ENCODE measurements at regions not wholly inside any gene's neighbourhood (a gene's known extent, or its start where the extent isn't known, plus 50 kb on each side); places are given as distances from the start of the nearest gene placed in this dataset.

DNA sequence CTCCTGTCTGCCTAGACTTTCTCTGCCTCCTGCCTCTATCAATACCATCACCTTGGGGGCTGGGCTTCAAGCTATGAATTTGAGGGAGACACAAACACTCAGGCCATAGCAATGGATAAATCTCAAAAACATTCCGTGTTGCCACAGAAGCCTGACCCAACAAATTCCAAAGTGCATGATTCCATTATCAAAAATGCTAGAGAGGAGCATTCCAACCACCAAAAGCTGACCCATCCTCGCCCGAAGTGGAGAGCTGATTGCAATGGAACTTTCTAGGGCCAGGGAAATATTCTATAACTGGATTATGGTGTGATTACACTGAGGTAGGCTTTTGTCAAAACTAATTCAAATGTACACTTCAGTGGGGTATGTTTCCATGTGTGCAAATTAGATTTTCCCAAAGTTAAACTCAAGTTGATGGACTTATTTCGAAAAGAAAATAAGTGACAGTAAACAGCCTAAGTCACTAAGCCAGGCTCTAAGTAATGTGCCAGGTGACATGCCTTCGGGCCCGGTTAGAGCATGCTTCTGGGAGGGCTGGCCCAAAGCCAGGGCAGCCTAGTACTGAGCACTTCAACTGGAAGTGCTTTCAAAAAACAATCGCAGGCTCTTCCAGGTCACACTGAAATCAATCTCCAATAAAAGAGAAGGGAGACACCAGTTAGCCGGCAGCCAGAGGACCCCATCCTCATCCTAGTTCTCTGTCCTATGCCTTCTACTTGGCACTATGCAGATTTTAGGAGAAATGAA, 142.3 kb downstream of the TBXT start:
- TF ChIP-seq, protein P1, sequence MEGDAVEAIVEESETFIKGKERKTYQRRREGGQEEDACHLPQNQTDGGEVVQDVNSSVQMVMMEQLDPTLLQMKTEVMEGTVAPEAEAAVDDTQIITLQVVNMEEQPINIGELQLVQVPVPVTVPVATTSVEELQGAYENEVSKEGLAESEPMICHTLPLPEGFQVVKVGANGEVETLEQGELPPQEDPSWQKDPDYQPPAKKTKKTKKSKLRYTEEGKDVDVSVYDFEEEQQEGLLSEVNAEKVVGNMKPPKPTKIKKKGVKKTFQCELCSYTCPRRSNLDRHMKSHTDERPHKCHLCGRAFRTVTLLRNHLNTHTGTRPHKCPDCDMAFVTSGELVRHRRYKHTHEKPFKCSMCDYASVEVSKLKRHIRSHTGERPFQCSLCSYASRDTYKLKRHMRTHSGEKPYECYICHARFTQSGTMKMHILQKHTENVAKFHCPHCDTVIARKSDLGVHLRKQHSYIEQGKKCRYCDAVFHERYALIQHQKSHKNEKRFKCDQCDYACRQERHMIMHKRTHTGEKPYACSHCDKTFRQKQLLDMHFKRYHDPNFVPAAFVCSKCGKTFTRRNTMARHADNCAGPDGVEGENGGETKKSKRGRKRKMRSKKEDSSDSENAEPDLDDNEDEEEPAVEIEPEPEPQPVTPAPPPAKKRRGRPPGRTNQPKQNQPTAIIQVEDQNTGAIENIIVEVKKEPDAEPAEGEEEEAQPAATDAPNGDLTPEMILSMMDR (IDR thresholded peaks at IDR 0.05; ENCODE audit: low read depth, low read length), result no peak
- DNase-seq (ENCODE audit: extremely low read depth, low read depth), result peak; percentile 73

DNA sequence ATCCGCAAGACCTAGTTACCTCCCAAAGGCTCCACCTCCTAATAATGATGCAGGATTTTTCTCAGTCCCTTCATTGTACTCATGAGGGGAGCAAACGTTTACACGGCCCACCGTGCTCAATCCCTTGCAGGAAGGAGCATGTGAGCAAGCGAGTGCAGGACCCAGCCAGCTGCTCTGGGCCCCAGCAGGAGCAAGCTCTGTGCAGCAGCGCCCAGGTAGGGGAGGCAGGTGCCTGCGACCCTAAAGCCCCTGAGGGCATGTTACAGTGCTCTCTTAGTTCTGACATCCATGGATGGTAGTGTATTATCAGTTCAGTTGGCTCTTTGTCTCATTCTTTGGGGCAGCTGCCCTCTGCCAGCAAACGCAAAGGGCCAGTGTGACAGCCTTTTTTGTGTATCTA, 143.4 kb downstream of the TBXT start:
- DNase-seq (ENCODE audit: extremely low read depth, low read depth), result no peak
- TF ChIP-seq, protein P1 (IDR thresholded peaks at IDR 0.05; ENCODE audit: low read depth, low read length), result no peak

DNA sequence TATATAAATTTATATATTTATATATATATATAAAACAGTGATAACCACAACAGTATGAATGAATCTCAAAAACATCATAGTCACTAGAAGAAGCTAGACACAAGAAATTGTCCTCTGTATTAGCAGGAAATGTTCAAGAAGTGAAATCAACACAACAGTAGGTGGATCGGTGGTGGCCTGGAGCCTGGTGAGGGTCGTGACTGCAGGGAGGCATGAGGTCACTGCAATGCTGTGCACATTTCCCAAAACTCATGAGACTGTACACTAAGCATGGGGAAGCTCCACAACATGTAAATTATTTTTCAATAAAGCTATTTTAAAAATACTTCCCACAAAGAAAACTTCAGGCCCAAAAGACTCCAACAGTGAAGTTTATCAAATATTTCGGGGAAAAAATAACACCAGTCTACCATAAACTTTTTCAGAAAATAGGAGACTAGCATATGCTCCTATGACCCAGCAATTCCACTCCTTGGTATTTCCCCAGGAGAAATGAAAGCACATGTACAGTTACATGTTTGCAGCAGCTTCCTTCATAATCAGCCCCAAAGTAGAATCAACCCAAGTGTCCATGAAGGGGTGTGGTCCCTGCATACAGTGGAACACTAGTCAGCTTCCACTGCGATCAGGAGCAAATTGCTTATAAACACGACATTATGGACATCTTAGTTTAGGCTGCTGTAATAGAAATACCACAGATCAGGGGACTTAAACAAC, 144.2 kb downstream of the TBXT start:
- TF ChIP-seq, protein P1 (IDR thresholded peaks at IDR 0.05; ENCODE audit: low read depth, low read length), result no peak
- DNase-seq (ENCODE audit: extremely low read depth, low read depth), result no peak

DNA sequence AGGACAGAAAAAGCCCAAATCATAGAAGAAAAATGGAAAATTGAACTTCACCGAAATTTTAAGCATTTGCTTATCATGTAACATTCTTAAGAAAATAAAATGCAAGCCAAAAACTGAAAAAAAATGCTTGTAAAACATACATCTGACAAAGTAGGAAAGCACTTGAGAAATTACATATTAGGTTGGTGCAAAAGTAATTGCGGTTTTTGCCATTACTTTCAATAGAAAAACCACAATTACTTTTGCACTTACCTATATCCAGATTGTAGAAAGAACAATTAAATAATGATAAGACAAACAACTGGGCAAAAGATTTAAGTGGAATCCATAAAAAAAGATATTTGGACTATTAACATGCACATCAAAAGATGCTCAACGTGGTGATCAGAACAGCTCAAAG, 146.2 kb downstream of the TBXT start:
- no peak for DNase-seq (ENCODE audit: extremely low read depth, low read depth)
- TF ChIP-seq, protein P1 (IDR thresholded peaks at IDR 0.05; ENCODE audit: low read depth, low read length), result no peak

DNA sequence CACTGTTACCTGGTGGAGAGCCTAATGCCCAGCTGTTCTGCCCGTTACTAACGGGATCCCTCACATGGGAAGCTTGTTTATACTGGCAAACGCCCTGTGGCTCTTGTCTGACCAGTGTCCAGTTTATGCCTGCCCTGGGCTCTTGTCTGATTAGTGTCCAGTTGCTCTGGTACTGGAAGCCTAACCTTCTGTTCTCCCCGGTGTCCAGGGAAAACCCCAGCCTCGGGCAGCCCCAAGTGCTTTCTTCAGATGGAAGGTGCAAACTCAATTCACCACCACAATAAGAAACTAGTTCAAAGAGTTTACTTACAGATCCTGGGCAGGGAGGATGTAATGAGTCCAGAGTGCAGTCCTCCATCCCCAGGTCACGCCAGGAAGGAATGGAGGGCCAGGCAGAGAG, 148.4 kb downstream of the TBXT start:
- TF ChIP-seq, protein P1 (IDR thresholded peaks at IDR 0.05; ENCODE audit: low read depth, low read length), result no peak
- no peak for DNase-seq (ENCODE audit: extremely low read depth, low read depth)

DNA sequence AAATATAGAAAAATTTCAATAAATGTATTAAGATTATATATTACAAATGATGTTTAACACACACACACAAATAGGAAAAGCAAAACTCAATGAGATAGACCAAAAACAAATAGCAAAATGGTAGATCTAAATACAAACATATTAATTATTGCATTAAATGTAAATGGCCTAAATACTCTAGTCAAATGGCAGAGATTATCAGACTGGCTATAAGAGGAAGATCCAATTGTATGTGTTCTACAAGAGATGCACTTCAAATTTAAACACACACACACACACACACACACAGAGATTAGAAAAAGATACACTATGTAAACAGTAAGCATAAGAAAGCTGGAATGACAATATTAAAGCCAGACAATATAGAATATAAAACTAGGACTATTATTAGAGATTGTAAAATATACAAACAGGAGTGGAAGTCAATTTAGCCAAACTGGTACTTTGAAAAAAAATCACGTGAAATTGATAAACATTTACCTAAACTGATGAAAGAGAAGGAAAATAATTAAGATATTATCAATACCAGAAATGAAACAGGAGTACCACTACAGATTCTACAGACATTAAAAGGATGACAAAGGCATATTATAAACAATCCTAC, 150.5 kb downstream of the TBXT start:
- DNase-seq (ENCODE audit: extremely low read depth, low read depth), result no peak
- TF ChIP-seq, protein P1 (IDR thresholded peaks at IDR 0.05; ENCODE audit: low read depth, low read length), result no peak

DNA sequence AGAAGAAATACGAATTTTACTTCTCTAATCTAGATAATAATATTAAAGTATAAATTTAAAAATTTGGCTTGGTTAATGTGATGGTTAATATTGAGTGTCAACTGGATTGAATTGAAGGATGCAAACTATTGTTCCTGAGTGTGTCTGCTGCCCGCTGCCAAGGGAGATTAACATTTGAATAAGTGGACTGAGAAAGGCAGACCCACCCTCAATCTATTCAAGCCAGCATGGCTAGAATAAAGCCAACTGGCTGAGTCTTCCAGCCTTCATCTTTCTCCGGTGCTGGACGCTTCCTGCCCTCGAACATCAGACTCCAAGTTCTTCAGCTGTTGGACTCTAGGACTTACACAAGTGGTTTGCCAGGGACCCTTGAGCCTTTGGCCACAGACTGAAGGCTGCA, 152.7 kb downstream of the TBXT start:
- TF ChIP-seq, protein P1 (IDR thresholded peaks at IDR 0.05; ENCODE audit: low read depth, low read length), result no peak
- no peak for DNase-seq (ENCODE audit: extremely low read depth, low read depth)
